Astrocyte of the hippocampus (primary cell): ENCODE measurements at regions not wholly inside any gene's neighbourhood (a gene's known extent, or its start where the extent isn't known, plus 50 kb on each side); places are given as distances from the start of the nearest gene placed in this dataset.
"Not testable (repeated sequence)": the region's sequence is repeated elsewhere in the genome, so short reads cannot be mapped to it uniquely, and the experiment has no call there.

Experiments used
- DNase-seq: peaks from one replicate; pipeline ENCODE4 v3.0.0; 2011; ENCODE audit warnings: low read depth, low spot score

- no peak for DNase-seq
Measured at GRCh38 chr16:8453359-8453758, 137.0 kb downstream of the TMEM114 start.

DNA sequence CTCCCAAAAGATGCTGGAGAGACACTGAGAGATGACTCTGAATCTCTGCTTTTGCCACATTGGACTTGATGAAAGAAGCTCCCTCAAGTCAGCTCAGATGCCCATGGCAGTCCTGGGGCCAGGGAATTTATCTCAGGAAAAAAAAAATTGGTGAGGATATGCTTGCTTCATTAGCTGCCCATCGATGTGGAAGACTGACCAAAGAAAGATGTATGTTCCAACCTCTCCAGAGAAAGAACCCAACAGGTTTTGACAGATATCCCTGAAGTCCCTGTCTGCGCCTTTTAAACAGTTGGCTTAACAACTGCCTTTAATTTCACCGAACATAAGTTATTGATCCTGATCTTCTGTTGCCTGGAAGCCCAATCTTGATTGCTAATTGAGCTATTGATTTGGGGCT, 137.4 kb downstream of the TMEM114 start:
- no peak for DNase-seq

DNA sequence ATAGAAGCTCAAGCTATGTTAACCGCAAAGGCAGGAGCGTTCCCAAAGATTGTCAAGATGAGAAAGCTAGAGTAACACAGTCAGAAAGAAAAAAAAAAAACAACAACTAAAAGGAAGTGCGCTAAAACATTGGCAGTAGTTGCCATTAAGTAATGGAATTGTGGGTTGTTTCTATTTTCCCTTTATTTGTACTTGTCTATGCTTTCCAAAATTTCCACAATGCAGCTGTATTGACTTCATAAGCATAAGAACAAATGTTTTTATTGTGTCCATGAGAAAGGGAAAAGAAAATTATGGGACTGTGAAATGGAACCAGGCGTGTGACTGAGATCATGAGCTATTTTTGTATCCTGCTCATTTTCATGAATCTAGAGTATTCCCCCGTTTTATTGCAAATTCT, 153.4 kb downstream of the TMEM114 start:
- no peak for DNase-seq

DNA sequence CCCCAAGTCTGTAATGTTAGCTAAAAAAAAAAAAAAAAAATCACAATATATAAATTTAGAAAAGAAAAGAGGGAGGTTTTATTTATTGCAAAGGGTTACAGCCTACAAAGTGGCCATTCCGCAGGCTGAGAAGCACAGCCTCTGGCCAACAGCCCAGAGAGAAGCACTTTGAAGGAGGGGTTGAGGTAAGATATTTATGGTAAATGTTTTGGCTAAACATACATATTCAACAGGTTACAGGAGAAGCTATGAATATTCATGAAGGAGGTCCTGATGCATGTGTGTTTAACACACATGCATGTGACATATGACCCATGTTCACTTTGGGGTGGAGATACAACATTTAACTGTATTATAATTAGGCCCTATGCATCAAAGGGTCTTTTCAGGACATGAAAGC, 158.5 kb downstream of the TMEM114 start:
- DNase-seq: no peak

- DNase-seq: no peak
Measured at GRCh38 chr16:8430401-8430800, 159.9 kb downstream of the TMEM114 start.

DNA sequence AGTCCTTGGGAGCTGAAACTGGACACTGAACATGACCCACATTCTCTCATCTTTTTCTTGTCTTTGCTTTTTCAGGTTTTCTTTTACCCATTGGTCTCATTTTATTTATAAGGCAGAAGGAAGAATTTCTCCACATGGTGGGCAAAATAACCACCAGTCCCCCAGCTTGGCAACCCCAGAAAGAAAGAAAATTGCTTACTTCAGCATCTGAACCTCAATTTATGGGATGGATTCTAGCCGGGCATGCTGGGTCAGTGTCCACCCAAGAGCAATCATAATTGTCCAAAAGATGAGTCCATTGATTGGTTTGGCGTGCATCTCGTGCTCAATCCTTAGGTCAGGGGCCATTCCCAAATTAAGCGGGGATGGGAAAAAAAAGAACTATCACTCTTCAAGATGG, 163.7 kb downstream of the TMEM114 start:
- DNase-seq: no peak

GRCh38 chr16:8417145-8417544, 173.2 kb downstream of the TMEM114 start:
- no peak for DNase-seq

- DNase-seq: no peak
Measured at GRCh38 chr16:8408855-8409567, 181.3 kb downstream of the TMEM114 start.

DNA sequence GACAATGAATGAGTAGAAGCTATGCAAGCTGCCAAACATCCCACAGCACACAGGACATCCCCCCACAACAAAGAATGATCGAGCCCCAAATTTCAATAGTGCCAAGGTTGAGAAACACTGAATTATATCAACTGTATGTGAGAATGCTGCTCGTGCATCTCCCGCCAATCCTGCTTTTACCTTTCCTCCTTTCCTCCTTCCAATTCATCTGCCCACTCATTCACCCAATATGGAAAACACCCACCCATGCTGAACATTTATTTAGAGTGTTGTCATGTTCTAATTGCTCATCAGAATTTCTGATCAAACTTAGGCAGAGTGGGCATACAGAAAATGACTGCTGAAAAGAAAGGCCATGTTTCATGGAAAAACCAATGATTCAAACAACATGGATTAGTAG, 183.0 kb downstream of the TMEM114 start:
- DNase-seq: no peak

DNA sequence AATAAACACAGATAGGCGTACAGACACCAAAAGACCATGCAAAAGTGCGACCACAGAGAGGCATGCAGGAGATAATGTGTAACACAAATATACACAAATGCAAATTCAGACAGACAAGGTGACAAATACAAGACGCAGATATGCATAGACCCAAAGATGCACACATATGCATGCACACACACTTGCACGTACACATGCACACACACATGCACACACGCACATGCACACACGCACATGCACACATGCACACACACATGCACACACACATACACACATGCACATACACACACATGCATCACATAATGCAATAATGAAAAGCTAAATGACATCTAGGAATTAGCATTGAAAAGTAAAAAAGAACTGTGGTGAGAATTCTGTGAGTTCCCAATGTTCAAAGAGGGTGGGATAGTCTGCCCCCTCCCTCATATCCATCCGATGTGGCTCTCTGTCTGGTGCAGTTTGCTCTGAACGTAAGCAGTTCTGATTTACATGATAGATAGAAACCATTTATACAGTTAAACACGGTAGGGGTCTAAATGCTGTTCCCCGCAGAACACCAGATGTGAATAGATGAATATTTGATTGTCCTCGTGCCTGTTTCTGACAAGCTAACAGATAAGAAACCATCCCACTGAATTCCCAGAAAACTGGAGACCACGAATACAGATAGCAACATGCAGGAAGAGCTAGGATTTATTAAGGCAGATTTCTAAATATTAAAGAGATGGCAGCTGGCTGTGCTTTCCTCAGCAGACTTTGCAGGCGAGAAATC, 186.1 kb downstream of the TMEM114 start:
- DNase-seq: no peak

- no peak for DNase-seq
Measured at GRCh38 chr16:8402981-8403843, 187.1 kb downstream of the TMEM114 start.

- not testable (repeated sequence) for DNase-seq
Measured at GRCh38 chr16:8400683-8401082, 189.6 kb downstream of the TMEM114 start.

DNA sequence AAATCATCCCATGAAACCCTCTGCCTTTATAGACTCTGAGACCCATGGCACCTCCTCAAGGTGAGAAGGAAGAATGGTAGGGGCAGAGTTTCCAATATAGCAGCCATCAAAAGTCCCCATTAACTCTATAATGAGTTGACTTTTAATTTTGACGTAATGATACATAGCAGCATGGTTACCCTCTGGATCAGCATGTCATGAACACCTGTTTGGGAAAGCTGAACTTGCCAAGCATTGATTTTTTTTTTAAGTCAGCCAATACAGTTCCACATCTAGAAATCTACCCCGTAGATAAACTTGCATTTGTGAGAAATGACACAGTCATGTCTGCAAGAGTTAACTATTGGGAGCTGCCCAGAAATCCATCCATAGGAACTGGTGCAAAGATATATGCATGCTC, 191.8 kb downstream of the TMEM114 start:
- no peak for DNase-seq

DNA sequence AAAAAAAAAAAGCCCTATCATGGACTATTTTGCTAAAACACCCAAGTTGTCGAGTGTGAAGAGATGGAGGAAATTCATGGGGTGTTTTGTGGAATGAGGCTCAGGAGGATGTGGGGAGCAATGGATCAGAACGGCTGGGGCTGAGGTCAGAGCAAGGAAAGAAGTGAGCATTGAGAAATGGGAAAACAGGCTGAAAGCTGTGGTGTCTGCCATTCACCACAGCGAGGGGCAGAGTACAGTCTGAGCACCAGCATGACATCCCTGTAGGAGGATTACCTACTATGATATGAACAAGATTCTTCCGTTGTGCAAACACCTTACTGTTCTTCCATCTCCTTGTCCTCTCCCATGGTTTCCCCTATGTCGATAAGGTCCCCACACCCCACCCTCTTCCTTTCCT, 193.1 kb downstream of the TMEM114 start:
- no peak for DNase-seq

- DNase-seq: no peak
Measured at GRCh38 chr16:8396463-8396862, 193.8 kb downstream of the TMEM114 start.

GRCh38 chr16:8391257-8391656, 199.1 kb downstream of the TMEM114 start:
- DNase-seq: no peak

- DNase-seq: no peak
Measured at GRCh38 chr16:8388684-8389083, 201.6 kb downstream of the TMEM114 start.

GRCh38 chr16:8381814-8382213, 208.5 kb downstream of the TMEM114 start:
- no peak for DNase-seq

- peak; percentile 1 for DNase-seq
Measured at GRCh38 chr16:8380311-8380710, 210.0 kb downstream of the TMEM114 start.

DNA sequence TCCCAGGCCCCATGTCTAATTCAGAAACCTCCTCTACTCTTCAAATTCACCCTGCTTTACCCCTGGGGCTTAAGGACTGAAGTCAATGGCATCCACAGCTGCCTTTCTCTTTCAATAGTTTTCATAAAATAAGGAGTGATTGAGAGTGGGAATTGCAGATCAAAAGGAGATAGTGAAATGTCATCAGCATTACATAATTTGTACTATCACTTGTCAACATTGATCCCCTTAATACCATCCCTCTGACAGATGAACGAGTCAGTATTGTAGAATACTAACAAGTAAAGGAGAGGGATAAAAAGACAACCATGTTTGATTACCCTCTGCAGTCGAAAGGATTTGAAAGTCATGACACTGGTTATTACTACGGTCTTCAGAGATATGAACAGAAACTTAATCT, 212.4 kb downstream of the TMEM114 start:
- DNase-seq: no peak

- no peak for DNase-seq
Measured at GRCh38 chr16:8376858-8377257, 213.5 kb downstream of the TMEM114 start.

- no peak for DNase-seq
Measured at GRCh38 chr16:8376430-8376829, 213.9 kb downstream of the TMEM114 start.
